ENCODE measurements at regions not wholly inside any gene's neighbourhood (a gene's known extent, or its start where the extent isn't known, plus 50 kb on each side); places are given as distances from the start of the nearest gene placed in this dataset.

DNA sequence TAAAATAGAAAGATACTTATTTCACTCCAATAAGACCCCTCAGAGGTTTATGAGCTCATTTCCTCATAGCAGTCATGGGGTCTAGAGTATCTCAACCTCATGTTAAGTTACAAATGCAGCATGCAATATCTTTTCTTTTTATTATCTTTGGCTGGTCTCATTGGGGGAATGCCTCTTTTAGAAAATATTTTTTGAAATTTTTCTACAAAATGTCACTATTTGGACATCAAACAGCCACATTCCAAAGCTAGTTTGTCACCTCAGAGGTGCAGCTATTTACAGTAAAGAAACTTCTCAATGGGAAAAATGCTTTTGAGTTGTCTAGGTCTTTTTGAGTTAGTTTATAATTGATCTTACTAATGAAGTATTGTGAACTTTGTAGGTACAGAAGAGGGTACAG, 370.7 kb upstream of the LRATD1 start:
- H3K4me3 ChIP-seq: no peak overlapping the region
- H3K36me3 ChIP-seq: no peaks in the 10 kb centered on the region
- intact Hi-C loops (cut with DNase I; ENCODE audit: low total_unique reads): no loop called here
- H3K4me1 ChIP-seq: no peaks in the 10 kb centered on the region
- in situ Hi-C loops (cut with MboI; ENCODE audit: low sequenced_read_pairs in 4 of 4): no loop called here
- ATAC-seq: no peak
- no peak for DNase-seq
- no peaks in the 10 kb centered on the region for H3K9me3 ChIP-seq
- no peak overlapping the region for H3K27ac ChIP-seq
- TF ChIP-seq, protein P1, sequence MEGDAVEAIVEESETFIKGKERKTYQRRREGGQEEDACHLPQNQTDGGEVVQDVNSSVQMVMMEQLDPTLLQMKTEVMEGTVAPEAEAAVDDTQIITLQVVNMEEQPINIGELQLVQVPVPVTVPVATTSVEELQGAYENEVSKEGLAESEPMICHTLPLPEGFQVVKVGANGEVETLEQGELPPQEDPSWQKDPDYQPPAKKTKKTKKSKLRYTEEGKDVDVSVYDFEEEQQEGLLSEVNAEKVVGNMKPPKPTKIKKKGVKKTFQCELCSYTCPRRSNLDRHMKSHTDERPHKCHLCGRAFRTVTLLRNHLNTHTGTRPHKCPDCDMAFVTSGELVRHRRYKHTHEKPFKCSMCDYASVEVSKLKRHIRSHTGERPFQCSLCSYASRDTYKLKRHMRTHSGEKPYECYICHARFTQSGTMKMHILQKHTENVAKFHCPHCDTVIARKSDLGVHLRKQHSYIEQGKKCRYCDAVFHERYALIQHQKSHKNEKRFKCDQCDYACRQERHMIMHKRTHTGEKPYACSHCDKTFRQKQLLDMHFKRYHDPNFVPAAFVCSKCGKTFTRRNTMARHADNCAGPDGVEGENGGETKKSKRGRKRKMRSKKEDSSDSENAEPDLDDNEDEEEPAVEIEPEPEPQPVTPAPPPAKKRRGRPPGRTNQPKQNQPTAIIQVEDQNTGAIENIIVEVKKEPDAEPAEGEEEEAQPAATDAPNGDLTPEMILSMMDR (IDR thresholded peaks at IDR 0.05 in 4 of 5, conservative IDR thresholded peaks at IDR 0.05 in 1 of 5): no peak
- H3K27me3 ChIP-seq: no peaks in the 10 kb centered on the region

DNA sequence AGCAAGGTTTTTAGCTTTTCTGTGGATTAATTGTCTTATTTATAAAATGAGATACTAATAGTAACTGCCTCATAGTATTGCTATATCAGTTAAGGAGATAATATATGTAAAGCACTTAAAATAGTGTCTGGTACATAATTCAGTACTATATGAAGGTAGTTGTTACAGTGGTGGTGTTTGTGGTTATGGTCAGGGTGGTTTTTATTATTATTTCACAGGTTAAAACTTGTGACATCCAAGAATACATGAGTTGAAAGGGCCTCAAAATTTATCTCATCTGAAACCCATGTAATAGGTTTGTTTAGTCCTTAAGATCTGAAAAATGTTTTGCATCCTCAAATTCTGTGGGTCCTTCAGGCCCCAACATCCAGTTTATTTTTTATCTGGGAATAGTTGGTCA, 369.5 kb upstream of the LRATD1 start:
- Histone ChIP-seq H3K36me3 (no peaks in the 10 kb centered on the region), H3K9me3 (no peaks in the 10 kb centered on the region), H3K27ac (no peak overlapping the region), H3K27me3 (no peaks in the 10 kb centered on the region), H3K4me1 (no peaks in the 10 kb centered on the region), H3K4me3 (no peak overlapping the region)
- ATAC-seq (no peak), DNase-seq (no peak)
- TF ChIP-seq, protein P1 (IDR thresholded peaks at IDR 0.05 in 4 of 5, conservative IDR thresholded peaks at IDR 0.05 in 1 of 5): no peak
- no peak for TF ChIP-seq POLR2A (IDR thresholded peaks at IDR 0.05)
- in situ Hi-C loops (cut with MboI; ENCODE audit: low sequenced_read_pairs in 4 of 4): no loop called here
- intact Hi-C loops (cut with DNase I; ENCODE audit: low total_unique reads): no loop called here

DNA sequence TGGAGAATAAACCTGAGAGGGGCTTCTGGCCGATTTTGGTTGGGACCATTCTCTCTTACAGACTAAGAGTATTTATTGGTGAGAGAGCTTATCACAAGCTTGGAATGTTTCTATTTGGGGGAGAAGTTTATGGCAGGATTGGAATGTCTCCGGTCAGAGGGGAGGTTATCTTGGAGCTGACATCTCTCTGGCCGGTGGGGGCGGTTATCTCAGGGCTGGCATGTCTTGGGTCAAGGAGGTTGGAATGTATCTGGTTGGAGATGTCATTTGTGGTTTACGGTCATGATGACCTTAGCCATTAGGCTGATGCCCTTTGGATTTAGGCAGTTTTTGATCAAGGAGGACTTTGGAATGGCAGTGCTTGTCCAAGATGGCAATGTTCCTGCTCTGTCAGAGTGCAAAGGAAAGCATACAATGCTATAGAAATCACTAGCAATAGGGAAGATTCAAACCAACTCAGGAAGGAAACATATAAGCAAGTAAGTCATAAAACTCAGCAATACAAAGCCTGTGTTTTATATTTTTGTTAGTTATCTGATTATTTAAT, 362.4 kb upstream of the LRATD1 start:
- Histone ChIP-seq H3K4me3 (no peak overlapping the region), H3K27ac (no peak overlapping the region), H3K27me3 (no peaks in the 10 kb centered on the region), H3K36me3 (no peaks in the 10 kb centered on the region), H3K4me1 (no peaks in the 10 kb centered on the region), H3K9me3 (no peaks in the 10 kb centered on the region)
- no peak for ATAC-seq
- intact Hi-C loops (cut with DNase I; ENCODE audit: low total_unique reads) (no loop called here), in situ Hi-C loops (cut with MboI; ENCODE audit: low sequenced_read_pairs in 4 of 4) (no loop called here)
- DNase-seq: no peak
- no peak for TF ChIP-seq POLR2A (IDR thresholded peaks at IDR 0.05)
- TF ChIP-seq, protein P1 (IDR thresholded peaks at IDR 0.05 in 4 of 5, conservative IDR thresholded peaks at IDR 0.05 in 1 of 5): no peak

DNA sequence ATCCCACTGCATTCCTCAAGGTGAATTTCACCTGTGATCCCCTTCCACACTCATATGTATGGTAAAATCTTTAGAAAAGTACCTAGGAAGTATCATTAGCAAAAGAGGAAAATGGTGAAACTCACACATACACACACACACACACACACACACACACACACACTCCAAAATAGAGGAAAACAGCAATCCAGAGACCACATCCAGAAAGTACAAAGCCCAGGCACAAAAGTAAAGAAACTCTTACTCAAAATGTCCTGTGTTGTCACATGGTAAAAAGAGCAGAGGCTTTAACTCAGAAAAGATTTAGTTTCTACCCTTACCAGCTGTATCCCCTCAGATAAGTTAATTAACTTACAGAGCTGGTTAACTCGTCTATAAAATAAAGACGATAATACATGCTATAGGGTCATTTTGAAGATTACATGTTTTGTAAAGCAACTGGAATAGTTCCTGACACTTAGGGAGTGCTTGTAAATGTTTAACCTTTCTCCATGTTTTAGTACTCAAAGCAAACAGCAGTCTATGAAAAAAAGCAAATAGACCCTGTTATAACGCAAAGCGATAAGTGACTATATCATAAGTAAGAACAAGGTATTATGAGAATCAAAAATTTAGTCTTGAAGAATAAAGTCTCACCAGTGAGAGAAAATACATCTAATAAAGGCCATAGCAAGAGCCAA, 360.0 kb upstream of the LRATD1 start:
- ATAC-seq: no peak
- H3K9me3 ChIP-seq: no peaks in the 10 kb centered on the region
- H3K27me3 ChIP-seq: no peaks in the 10 kb centered on the region
- no peaks in the 10 kb centered on the region for H3K36me3 ChIP-seq
- no peak overlapping the region for H3K27ac ChIP-seq
- TF ChIP-seq POLR2A (IDR thresholded peaks at IDR 0.05): no peak
- TF ChIP-seq, protein P1 (IDR thresholded peaks at IDR 0.05 in 4 of 5, conservative IDR thresholded peaks at IDR 0.05 in 1 of 5): no peak
- in situ Hi-C loops (cut with MboI; ENCODE audit: low sequenced_read_pairs in 4 of 4) (no loop called here), intact Hi-C loops (cut with DNase I; ENCODE audit: low total_unique reads) (no loop called here)
- DNase-seq: no peak
- H3K4me3 ChIP-seq: no peak overlapping the region
- H3K4me1 ChIP-seq: no peaks in the 10 kb centered on the region

DNA sequence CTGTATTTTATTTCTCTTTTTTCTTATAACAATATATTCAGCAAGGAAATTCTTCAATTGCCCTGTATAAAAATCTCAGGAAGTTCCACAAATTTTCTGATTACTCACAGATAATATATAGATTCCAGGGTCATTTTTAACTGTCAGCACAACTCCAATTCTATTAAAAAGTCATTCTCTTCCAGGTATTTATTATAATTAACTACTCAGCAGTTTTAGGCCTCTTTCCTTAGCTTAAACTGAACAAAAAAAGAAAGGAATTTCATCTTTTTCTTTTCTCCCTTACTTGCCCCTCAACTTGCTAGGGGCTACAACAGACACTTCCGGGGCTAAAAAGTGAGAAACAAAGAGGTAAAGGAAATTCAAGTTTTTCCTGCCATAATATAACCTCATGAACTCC, 358.9 kb upstream of the LRATD1 start:
- Histone ChIP-seq H3K4me3 (no peak overlapping the region), H3K36me3 (no peaks in the 10 kb centered on the region), H3K9me3 (no peaks in the 10 kb centered on the region), H3K27me3 (no peaks in the 10 kb centered on the region), H3K27ac (no peak overlapping the region), H3K4me1 (no peaks in the 10 kb centered on the region)
- intact Hi-C loops (cut with DNase I; ENCODE audit: low total_unique reads) (no loop called here), in situ Hi-C loops (cut with MboI; ENCODE audit: low sequenced_read_pairs in 4 of 4) (no loop called here)
- ATAC-seq (no peak), DNase-seq (no peak)
- TF ChIP-seq, protein P1 (IDR thresholded peaks at IDR 0.05 in 4 of 5, conservative IDR thresholded peaks at IDR 0.05 in 1 of 5): no peak
- TF ChIP-seq POLR2A (IDR thresholded peaks at IDR 0.05): no peak

All from gastrocnemius medialis (tissue), 4 donors.